ENCODE measurements at regions not wholly inside any gene's neighbourhood (a gene's known extent, or its start where the extent isn't known, plus 50 kb on each side); places are given as distances from the start of the nearest gene placed in this dataset.

- TF ChIP-seq, protein P1, sequence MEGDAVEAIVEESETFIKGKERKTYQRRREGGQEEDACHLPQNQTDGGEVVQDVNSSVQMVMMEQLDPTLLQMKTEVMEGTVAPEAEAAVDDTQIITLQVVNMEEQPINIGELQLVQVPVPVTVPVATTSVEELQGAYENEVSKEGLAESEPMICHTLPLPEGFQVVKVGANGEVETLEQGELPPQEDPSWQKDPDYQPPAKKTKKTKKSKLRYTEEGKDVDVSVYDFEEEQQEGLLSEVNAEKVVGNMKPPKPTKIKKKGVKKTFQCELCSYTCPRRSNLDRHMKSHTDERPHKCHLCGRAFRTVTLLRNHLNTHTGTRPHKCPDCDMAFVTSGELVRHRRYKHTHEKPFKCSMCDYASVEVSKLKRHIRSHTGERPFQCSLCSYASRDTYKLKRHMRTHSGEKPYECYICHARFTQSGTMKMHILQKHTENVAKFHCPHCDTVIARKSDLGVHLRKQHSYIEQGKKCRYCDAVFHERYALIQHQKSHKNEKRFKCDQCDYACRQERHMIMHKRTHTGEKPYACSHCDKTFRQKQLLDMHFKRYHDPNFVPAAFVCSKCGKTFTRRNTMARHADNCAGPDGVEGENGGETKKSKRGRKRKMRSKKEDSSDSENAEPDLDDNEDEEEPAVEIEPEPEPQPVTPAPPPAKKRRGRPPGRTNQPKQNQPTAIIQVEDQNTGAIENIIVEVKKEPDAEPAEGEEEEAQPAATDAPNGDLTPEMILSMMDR (IDR thresholded peaks at IDR 0.05; ENCODE audit: insufficient read depth, low read length, poor library complexity, severe bottlenecking) = no peak
- TF ChIP-seq EZH2phosphoT487 (conservative IDR thresholded peaks at IDR 0.05; ENCODE audit: low read length) = no peak
- no peaks in the 10 kb centered on the region for H3K9me3 ChIP-seq (ENCODE audit: insufficient read depth, low read length)
- H3K27ac ChIP-seq (ENCODE audit: low read depth, low read length) = no peak overlapping the region
- H3K9me2 ChIP-seq (replicated peaks; ENCODE audit: insufficient read depth, low read length) = no peaks in the 10 kb centered on the region
- no peaks in the 10 kb centered on the region for H3K79me2 ChIP-seq (ENCODE audit: insufficient read depth, low read length)
- H3K4me2 ChIP-seq (ENCODE audit: low read depth, low read length, poor library complexity, severe bottlenecking) = no peak overlapping the region
- no peaks in the 10 kb centered on the region for H3F3A ChIP-seq (ENCODE audit: insufficient read depth)
- no peak overlapping the region for H2AFZ ChIP-seq (ENCODE audit: low read depth, low read length, severe bottlenecking)
- no peak overlapping the region for H3K4me3 ChIP-seq (ENCODE audit: insufficient read depth, low read length, poor library complexity, severe bottlenecking)
- no peaks in the 10 kb centered on the region for H4K20me1 ChIP-seq (ENCODE audit: low read depth, low read length)
- no peak overlapping the region for H3K9ac ChIP-seq (ENCODE audit: low read length)
- H3K36me3 ChIP-seq (ENCODE audit: low read length) = no peaks in the 10 kb centered on the region
- no peaks in the 10 kb centered on the region for H3K27me3 ChIP-seq (ENCODE audit: low read length)
Observed at GRCh38 chr4:136862653-136863052, 669.6 kb downstream of the PCDH18 start.

DNA sequence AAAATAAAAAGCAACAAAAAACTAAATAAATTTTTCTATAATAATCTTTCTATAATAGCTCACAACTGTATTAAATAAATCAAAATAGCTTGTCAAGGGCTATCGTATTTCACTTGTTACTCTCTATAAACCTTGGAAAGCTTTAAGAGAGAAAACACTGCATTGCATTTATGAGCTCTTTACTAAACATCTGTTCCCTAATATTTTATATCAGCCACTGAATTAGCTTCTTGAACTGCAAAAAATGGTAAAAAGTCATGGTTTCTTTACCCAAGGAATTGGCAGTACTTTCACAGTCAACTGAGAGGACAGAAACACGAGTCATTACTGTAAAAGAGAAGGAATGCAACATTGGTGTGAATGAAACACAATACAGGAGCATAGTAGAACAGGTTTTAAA, 671.2 kb downstream of the PCDH18 start:
- Histone ChIP-seq H3K4me2 (ENCODE audit: low read depth, low read length, poor library complexity, severe bottlenecking) (no peak overlapping the region), H4K20me1 (ENCODE audit: low read depth, low read length) (no peaks in the 10 kb centered on the region), H3K4me3 (ENCODE audit: insufficient read depth, low read length, poor library complexity, severe bottlenecking) (no peak overlapping the region), H3K36me3 (ENCODE audit: low read length) (no peaks in the 10 kb centered on the region), H3K9me3 (ENCODE audit: insufficient read depth, low read length) (no peaks in the 10 kb centered on the region), H3K27me3 (ENCODE audit: low read length) (no peaks in the 10 kb centered on the region), H3F3A (ENCODE audit: insufficient read depth) (no peaks in the 10 kb centered on the region), H3K27ac (ENCODE audit: low read depth, low read length) (no peak overlapping the region), H3K9ac (ENCODE audit: low read length) (no peak overlapping the region), H3K79me2 (ENCODE audit: insufficient read depth, low read length) (no peaks in the 10 kb centered on the region), H2AFZ (ENCODE audit: low read depth, low read length, severe bottlenecking) (no peak overlapping the region), H3K9me2 (replicated peaks; ENCODE audit: insufficient read depth, low read length) (no peaks in the 10 kb centered on the region)
- TF ChIP-seq EZH2phosphoT487 (conservative IDR thresholded peaks at IDR 0.05; ENCODE audit: low read length) = no peak
- TF ChIP-seq, protein P1 (IDR thresholded peaks at IDR 0.05; ENCODE audit: insufficient read depth, low read length, poor library complexity, severe bottlenecking) = no peak

DNA sequence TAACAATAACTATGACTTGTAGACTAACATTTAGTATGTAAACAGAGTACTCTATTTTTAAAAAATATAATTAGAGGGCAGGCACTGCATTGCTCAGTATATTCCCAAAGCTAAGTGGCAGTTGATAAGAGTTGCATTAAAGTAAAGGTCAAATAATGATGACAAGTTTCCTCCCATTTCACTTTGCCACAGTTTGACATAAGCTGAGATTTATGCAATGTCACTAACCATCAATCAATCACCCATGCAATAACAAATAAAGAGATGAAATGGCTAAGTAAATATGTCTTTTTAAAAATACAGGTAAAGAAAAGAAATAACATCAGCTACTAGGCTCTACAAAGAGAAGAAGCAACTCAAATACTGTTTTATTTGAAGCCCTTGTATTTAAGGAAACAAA, 673.4 kb downstream of the PCDH18 start:
- Histone ChIP-seq H3K9me2 (replicated peaks; ENCODE audit: insufficient read depth, low read length) (no peaks in the 10 kb centered on the region), H4K20me1 (ENCODE audit: low read depth, low read length) (no peaks in the 10 kb centered on the region), H3K4me3 (ENCODE audit: insufficient read depth, low read length, poor library complexity, severe bottlenecking) (no peak overlapping the region), H3K36me3 (ENCODE audit: low read length) (no peaks in the 10 kb centered on the region), H2AFZ (ENCODE audit: low read depth, low read length, severe bottlenecking) (no peak overlapping the region), H3K9ac (ENCODE audit: low read length) (no peak overlapping the region), H3F3A (ENCODE audit: insufficient read depth) (no peaks in the 10 kb centered on the region), H3K4me2 (ENCODE audit: low read depth, low read length, poor library complexity, severe bottlenecking) (no peak overlapping the region), H3K9me3 (ENCODE audit: insufficient read depth, low read length) (no peaks in the 10 kb centered on the region), H3K27ac (ENCODE audit: low read depth, low read length) (no peak overlapping the region), H3K27me3 (ENCODE audit: low read length) (no peaks in the 10 kb centered on the region), H3K79me2 (ENCODE audit: insufficient read depth, low read length) (no peaks in the 10 kb centered on the region)
- TF ChIP-seq, protein P1 (IDR thresholded peaks at IDR 0.05; ENCODE audit: insufficient read depth, low read length, poor library complexity, severe bottlenecking) = no peak
- no peak for TF ChIP-seq EZH2phosphoT487 (conservative IDR thresholded peaks at IDR 0.05; ENCODE audit: low read length)

Measured in SU-DHL-6 (cell line).